IMR-90 (cell line): ENCODE measurements at regions not wholly inside any gene's neighbourhood (a gene's known extent, or its start where the extent isn't known, plus 50 kb on each side); places are given as distances from the start of the nearest gene placed in this dataset.

Source experiments
- CEBPB ChIP-seq: IDR thresholded peaks from 2 replicates; pipeline ENCODE4 v1.6.1; 2012; ENCODE audit warnings: low read depth, low read length, improper control_type of control experiment
- CTCF ChIP-seq: conservative IDR thresholded peaks from 2 replicates; pipeline ENCODE4 v1.5.1; 2012; ENCODE audit warnings: mild to moderate bottlenecking, low read depth, low read length, improper control_type of control experiment
- ELK1 ChIP-seq: fragments of 150-350 bp; IDR thresholded peaks from 2 replicates; pipeline ENCODE4 v1.6.1; 2016; ENCODE audit warnings: low read depth, mild to moderate bottlenecking, low read length, moderate library complexity, borderline replicate concordance
- MAFK ChIP-seq: IDR thresholded peaks from 2 replicates; pipeline ENCODE4 v1.6.1; 2012; ENCODE audit warnings: low read depth, low read length, improper control_type of control experiment
- MXI1 ChIP-seq: IDR thresholded peaks from 2 replicates; pipeline ENCODE4 v1.6.1; 2012; ENCODE audit warnings: low read depth, mild to moderate bottlenecking, low read length, moderate library complexity, borderline replicate concordance
- POLR2A ChIP-seq: IDR thresholded peaks from 2 replicates; pipeline ENCODE4 v1.6.1; 2012; ENCODE audit warnings: mild to moderate bottlenecking, low read depth, low read length
- RAD21 ChIP-seq: IDR thresholded peaks from 2 replicates; pipeline ENCODE4 v1.6.1; 2012; ENCODE audit warnings: low read length, improper control_type of control experiment
- RFX5 ChIP-seq: IDR thresholded peaks from 2 replicates; pipeline ENCODE4 v1.8.0; 2012; ENCODE audit warnings: low read depth, mild to moderate bottlenecking, low read length, moderate library complexity
- SMC3 ChIP-seq: fragments of 150-350 bp; IDR thresholded peaks from 2 replicates; pipeline ENCODE4 v1.6.1; 2016; ENCODE audit warnings: low read depth, mild to moderate bottlenecking, antibody characterized with exemption, low read length, moderate library complexity
- USF2 ChIP-seq: fragments of 150-350 bp; IDR thresholded peaks from 2 replicates; pipeline ENCODE4 v1.6.1; 2017; ENCODE audit warnings: mild to moderate bottlenecking, antibody characterized with exemption, low read length, low read depth

GRCh38 chr1:58882322-58882948 is 98.6 kb upstream of the JUN start:
- TF ChIP-seq CTCF: no peak
- TF ChIP-seq RAD21: no peak
- TF ChIP-seq SMC3: no peak
- no peak for TF ChIP-seq RFX5
- TF ChIP-seq POLR2A: no peak
- no peak for TF ChIP-seq USF2
- no peak for TF ChIP-seq MXI1
- no peak for TF ChIP-seq MAFK
- no peak for TF ChIP-seq ELK1
- no peak for TF ChIP-seq CEBPB
